GM04503 (cell line): ENCODE measurements at regions not wholly inside any gene's neighbourhood (a gene's known extent, or its start where the extent isn't known, plus 50 kb on each side); places are given as distances from the start of the nearest gene placed in this dataset.
"Not testable (repeated sequence)": the region's sequence is repeated elsewhere in the genome, so short reads cannot be mapped to it uniquely, and the experiment has no call there.

Experiments used
- DNase-seq: peaks from one replicate; pipeline ENCODE4 v3.0.0-alpha.2; 2012; ENCODE audit warnings: low read depth

- DNase-seq, result no peak
Observed at GRCh38 chr2:76008001-76008702, 297.4 kb upstream of the GCFC2 start.

GRCh38 chr2:76000425-76000824 lies 289.7 kb upstream of the GCFC2 start:
- DNase-seq, result no peak

- no peak for DNase-seq
Observed at GRCh38 chr2:75998451-75998850, 287.7 kb upstream of the GCFC2 start.

- DNase-seq, result no peak
Observed at GRCh38 chr2:75994759-75995158, 284.0 kb upstream of the GCFC2 start.

- DNase-seq, result not testable (repeated sequence)
Observed at GRCh38 chr2:75988622-75989021, 277.9 kb upstream of the GCFC2 start.

GRCh38 chr2:75986617-75987016 lies 275.9 kb upstream of the GCFC2 start:
- no peak for DNase-seq

GRCh38 chr2:75982719-75983118 lies 272.0 kb upstream of the GCFC2 start:
- DNase-seq, result no peak

GRCh38 chr2:75964646-75965045 lies 253.9 kb upstream of the GCFC2 start:
- DNase-seq, result no peak

- DNase-seq, result no peak
Observed at GRCh38 chr2:75960472-75961009, 249.8 kb upstream of the GCFC2 start.

- DNase-seq, result no peak
Observed at GRCh38 chr2:75959724-75960471, 249.2 kb upstream of the GCFC2 start.

- no peak for DNase-seq
Observed at GRCh38 chr2:75954761-75955160, 244.0 kb upstream of the GCFC2 start.

GRCh38 chr2:75952173-75952572 lies 241.5 kb upstream of the GCFC2 start:
- DNase-seq, result no peak

- no peak for DNase-seq
Observed at GRCh38 chr2:75949385-75950030, 238.8 kb upstream of the GCFC2 start.

- no peak for DNase-seq
Observed at GRCh38 chr2:75936311-75936710, 225.6 kb upstream of the GCFC2 start.

GRCh38 chr2:75932996-75933395 lies 222.3 kb upstream of the GCFC2 start:
- DNase-seq, result no peak

- DNase-seq, result no peak
Observed at GRCh38 chr2:75928093-75928492, 217.4 kb upstream of the GCFC2 start.

- DNase-seq, result no peak
Observed at GRCh38 chr2:75925331-75926024, 214.8 kb upstream of the GCFC2 start.

- no peak for DNase-seq
Observed at GRCh38 chr2:75922191-75922590, 211.5 kb upstream of the GCFC2 start.

GRCh38 chr2:75920859-75921551 lies 210.3 kb upstream of the GCFC2 start:
- DNase-seq, result no peak

GRCh38 chr2:75915851-75916634 lies 205.3 kb upstream of the GCFC2 start:
- no peak for DNase-seq
